ENCODE measurements at regions not wholly inside any gene's neighbourhood (a gene's known extent, or its start where the extent isn't known, plus 50 kb on each side); places are given as distances from the start of the nearest gene placed in this dataset.

GRCh38 chr2:60042023-60042422, 511.4 kb downstream of the BCL11A start:
- DNase-seq, result no peak

- no peak for DNase-seq
Measured at GRCh38 chr2:60033325-60033724, 520.1 kb downstream of the BCL11A start.

- no peak for DNase-seq
Measured at GRCh38 chr2:60029566-60029883, 523.9 kb downstream of the BCL11A start.

GRCh38 chr2:60028849-60029565, 524.4 kb downstream of the BCL11A start:
- DNase-seq, result no peak

GRCh38 chr2:60025496-60025895, 528.0 kb downstream of the BCL11A start:
- DNase-seq, result no peak

GRCh38 chr2:60023256-60023985, 530.0 kb downstream of the BCL11A start:
- no peak for DNase-seq

GRCh38 chr2:60007671-60008070, 545.8 kb downstream of the BCL11A start:
- DNase-seq, result no peak

- DNase-seq, result no peak
Measured at GRCh38 chr2:60003076-60003475, 550.4 kb downstream of the BCL11A start.

DNA sequence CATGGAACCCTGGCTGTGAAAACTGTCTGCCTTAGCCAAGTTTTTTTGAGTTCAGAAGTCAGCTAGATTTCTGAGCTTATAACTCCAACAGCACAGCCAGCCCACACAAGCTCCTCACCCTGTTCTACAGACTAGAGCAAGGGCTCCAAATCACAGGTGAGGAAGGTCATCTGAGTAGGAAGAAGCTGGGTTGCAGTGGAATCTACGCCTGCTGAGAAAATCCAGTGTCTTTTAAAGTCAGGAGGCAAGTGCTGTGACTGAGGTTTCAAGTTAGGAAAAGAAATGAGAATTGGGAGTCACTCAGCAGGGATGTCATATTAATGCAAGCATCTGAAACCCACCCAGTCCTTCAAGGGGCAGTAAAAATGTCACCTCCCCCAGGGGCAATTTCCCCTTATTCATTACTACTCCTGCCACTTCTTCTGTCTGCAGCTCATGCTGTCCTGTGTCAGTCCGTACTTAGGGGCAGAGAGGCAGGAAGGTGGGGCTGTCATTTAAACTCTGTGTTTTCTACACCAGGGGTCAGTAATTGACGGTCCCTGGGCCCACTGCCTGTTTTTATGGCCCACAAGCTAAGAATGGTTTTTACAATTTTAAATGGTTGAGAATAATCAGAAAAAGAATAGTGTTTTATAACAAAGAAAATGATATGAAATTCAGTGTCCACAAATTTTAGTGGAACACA, 551.1 kb downstream of the BCL11A start:
- no peak for DNase-seq

DNA sequence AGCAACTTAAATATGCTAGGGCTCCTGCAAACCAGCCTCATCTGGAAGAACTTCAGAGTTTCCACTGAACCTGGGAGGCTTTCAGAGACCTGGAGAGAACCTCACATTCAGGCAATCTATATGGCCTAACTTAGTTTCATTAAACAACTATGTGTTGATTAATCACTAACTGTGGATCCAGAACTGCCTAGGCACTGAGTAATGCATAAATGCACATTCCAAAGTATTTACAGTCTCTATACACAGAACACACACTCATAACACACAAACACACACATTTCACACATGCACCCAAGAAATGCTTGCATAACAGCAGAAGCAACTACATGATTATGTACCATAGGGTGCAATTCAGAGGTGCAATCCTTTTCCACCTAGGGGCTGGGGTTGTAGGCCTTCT, 552.8 kb downstream of the BCL11A start:
- DNase-seq, result no peak

DNA sequence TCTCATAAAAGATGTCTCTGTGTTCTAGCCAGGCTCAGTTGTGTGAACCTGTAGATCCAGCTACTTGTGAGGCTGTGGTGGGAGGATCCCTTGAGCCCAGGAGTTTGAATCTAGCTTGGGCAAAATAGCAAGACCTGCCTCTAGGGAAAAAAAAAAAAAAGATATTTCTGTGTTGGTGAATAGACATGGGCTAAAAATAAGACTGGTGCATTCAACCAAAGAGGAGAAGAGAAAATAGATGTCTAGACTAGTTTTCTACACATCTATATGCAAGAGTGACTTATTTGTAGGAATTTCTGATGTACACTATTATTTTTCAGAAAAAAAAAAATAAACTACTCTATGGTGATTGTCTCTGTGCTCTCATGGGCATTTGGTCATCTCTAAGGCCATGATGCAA, 555.1 kb downstream of the BCL11A start:
- no peak for DNase-seq

- DNase-seq, result no peak
Measured at GRCh38 chr2:59997371-59997770, 556.1 kb downstream of the BCL11A start.

DNA sequence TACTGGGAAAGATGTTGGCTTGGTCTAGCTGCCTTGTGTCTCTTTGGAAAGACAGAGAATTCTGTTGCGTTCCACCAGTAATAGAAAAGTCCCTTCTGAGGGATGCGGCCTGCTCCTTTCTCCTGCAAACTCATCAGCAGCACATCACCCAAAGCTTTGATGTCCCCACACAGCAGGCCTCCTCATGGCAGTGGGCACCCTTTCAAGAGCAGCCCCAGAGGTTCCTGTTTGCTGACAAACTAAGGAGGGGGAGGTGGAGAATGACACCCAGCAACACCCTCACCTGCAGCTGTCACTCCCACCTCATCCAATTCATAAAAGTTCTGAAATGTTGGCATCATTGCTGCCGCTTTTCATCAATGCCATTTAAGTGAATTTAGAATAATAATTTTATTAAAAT, 556.6 kb downstream of the BCL11A start:
- no peak for DNase-seq

DNA sequence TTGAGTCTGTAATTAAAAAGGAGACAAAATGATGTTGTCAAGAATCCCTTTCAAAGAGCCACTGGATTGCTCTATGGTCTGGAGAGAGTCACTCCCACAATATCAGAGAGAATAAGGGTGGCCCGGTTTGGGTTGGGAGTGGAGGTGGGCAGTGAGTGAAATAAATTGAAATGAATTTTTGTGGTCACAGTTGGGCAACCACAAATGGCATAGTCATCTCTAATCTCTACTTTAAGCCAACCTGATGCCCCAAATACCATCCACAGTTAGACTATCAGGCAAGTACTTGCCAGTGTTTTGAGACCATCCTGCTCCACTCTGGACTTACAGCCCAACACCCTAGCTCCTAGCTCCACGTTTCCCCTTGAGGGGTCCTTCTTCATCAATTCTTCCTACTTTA, 559.7 kb downstream of the BCL11A start:
- no peak for DNase-seq

DNA sequence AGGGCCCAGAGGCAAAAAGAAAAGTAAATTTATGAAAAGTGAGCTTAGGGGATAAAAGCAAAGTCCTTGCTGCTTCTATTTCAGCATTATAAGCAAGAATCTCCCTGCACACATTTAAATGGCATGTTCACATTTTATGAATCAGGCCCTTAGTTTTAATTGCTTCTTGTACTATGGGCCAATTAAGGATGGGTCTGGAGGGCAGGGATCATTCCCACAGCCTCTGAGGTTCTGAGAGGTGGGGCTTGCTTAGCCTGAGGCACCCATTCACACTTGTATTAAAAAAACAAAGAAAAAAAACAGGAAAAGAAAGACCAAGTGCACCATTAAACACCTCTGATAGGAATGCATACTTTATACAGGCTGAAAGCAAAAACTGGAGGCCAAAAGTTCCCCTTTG, 565.1 kb downstream of the BCL11A start:
- no peak for DNase-seq

GRCh38 chr2:59986511-59986910, 566.9 kb downstream of the BCL11A start:
- DNase-seq, result no peak

GRCh38 chr2:59985923-59986322, 567.5 kb downstream of the BCL11A start:
- DNase-seq, result no peak

DNA sequence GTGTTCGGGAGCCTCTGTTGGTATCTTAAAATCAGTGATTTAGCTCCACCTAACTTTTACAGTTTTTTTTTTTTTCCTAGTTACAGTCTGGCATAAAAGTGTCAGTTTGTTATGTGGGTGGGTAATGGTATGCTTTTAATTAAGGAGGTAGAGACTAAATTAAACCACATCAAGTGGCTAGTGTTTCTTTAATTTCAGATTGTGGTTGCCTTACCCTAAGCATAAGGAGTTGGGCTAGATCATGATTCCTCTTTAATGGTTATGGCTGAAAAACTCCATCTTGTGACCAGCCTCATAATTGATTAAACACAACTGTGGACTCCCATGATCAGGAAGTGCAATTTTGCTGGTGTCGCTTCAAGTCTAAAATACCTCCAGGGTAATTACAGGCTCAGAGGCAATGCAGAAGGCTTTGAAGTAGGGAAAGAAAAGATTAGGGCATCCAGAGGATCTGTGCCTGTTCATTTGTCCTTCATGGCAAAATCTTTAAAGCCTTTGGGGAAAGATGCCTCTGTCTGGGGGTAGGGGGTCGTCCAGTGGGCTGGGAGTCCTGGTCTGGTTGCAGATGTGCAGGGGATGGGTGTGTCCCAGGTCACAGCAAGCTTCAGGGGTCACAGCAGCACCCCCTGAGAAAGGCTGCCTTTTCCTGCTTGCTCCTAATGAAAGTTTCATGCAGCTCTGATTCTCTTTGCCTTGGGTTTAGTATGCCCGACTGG, 579.2 kb downstream of the BCL11A start:
- no peak for DNase-seq

GRCh38 chr2:59969161-59969560, 584.3 kb downstream of the BCL11A start:
- no peak for DNase-seq

GRCh38 chr2:59968441-59968840, 585.0 kb downstream of the BCL11A start:
- DNase-seq, result peak; percentile 35

GRCh38 chr2:59967691-59968090, 585.8 kb downstream of the BCL11A start:
- DNase-seq, result no peak

GRCh38 chr2:59963157-59963556, 590.3 kb downstream of the BCL11A start:
- no peak for DNase-seq

- DNase-seq, result no peak
Measured at GRCh38 chr2:59961746-59962145, 591.7 kb downstream of the BCL11A start.

DNA sequence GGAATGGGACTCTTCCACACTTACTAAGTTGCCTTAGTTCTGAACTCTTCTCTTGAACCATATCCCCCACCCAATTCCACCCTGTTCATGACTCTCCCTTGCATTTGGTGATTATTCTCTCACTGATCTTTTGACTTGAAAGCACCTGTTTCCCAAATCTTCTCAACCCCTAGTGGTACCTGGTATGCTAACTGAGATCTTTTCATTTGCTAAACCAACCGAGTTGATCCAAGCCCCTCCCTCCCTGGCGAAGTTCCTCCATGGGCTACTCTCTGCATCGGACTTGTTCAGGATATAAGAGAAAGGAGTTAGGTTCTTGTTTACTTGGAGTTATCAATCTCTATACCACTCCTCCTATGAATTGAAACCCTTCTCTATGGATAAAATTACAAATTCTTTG, 593.5 kb downstream of the BCL11A start:
- DNase-seq, result no peak
